OCI-LY3 (cell line): ENCODE measurements at regions not wholly inside any gene's neighbourhood (a gene's known extent, or its start where the extent isn't known, plus 50 kb on each side); places are given as distances from the start of the nearest gene placed in this dataset.

Source experiments
- H2AFZ ChIP-seq: fragments of 200-600, 300-600 bp; shearing (Covaris generic); 2 replicates; pipeline ENCODE4 v1.6.0; 2014; ENCODE audit warnings: antibody characterized with exemption, low read depth, low read length
- H3K27ac ChIP-seq: fragments of 200-600, 300-600 bp; sonication (generic); 2 replicates; pipeline ENCODE4 v1.5.1; 2014; ENCODE audit warnings: mild to moderate bottlenecking, low read length, moderate library complexity, mixed read lengths
- H3K27me3 ChIP-seq: fragments of 200-600, 300-600 bp; sonication (generic); 2 replicates; pipeline ENCODE4 v1.6.1; 2014; ENCODE audit warnings: low read depth, low read length, mixed read lengths
- H3K36me3 ChIP-seq: fragments of 200-600, 300-600 bp; sonication (generic); replicated peaks from 2 replicates; pipeline ENCODE3; 2014; ENCODE audit warnings: low read depth, low read length, mixed read lengths
- H3K4me1 ChIP-seq: fragments of 300-600, 200-600 bp; sonication (generic); 2 replicates; pipeline ENCODE4 v1.6.1; 2014; ENCODE audit warnings: low read length, mixed read lengths
- H3K4me2 ChIP-seq: fragments of 200-600, 300-600 bp; sonication (generic); 2 replicates; pipeline ENCODE4 v1.6.1; 2014; ENCODE audit warnings: low read length, mixed read lengths
- H3K4me3 ChIP-seq: fragments of 300-600, 200-600 bp; sonication (generic); 2 replicates; pipeline ENCODE4 v1.5.1; 2014; ENCODE audit warnings: antibody characterized with exemption, mild to moderate bottlenecking, low read length, moderate library complexity
- H3K79me2 ChIP-seq: fragments of 300-600, 200-600 bp; shearing (Covaris generic); 2 replicates; pipeline ENCODE4 v1.6.1; 2014; ENCODE audit warnings: mild to moderate bottlenecking, low read length, mixed read lengths
- H3K9ac ChIP-seq: fragments of 300-600, 200-600 bp; shearing (Covaris generic); 2 replicates; pipeline ENCODE4 v1.6.0; 2014; ENCODE audit warnings: mild to moderate bottlenecking, low read length, moderate library complexity
- H3K9me3 ChIP-seq: fragments of 200-600, 300-600 bp; shearing (Covaris generic); 2 replicates; pipeline ENCODE4 v1.6.1; 2014; ENCODE audit warnings: low read length, mixed read lengths; ENCODE audit not compliant: insufficient read depth
- H4K20me1 ChIP-seq: fragments of 200-600, 300-600 bp; sonication (generic); 2 replicates; pipeline ENCODE4 v1.6.1; 2016; ENCODE audit warnings: low read length, mixed read lengths; ENCODE audit not compliant: insufficient read depth
- EZH2phosphoT487 ChIP-seq: fragments of 200-600 bp; shearing (Covaris generic); IDR thresholded peaks from 2 replicates; pipeline ENCODE4 v1.6.1; 2018; ENCODE audit warnings: antibody characterized with exemption, mixed run types, low read depth
- TF ChIP-seq, protein P1 (sequence below): fragments of 200-600, 300-600 bp; sonication (generic); IDR thresholded peaks from 2 replicates; pipeline ENCODE4 v1.5.1; 2014; ENCODE audit warnings: antibody characterized with exemption, low read length, low read depth

- Histone ChIP-seq H3K9me3 (no peaks in the 10 kb centered on the region), H4K20me1 (no peaks in the 10 kb centered on the region), H3K27ac (no peak overlapping the region), H3K27me3 (no peaks in the 10 kb centered on the region), H3K4me1 (no peaks in the 10 kb centered on the region), H3K79me2 (no peaks in the 10 kb centered on the region), H3K4me3 (no peak overlapping the region), H2AFZ (no peak overlapping the region), H3K36me3 (no peaks in the 10 kb centered on the region), H3K4me2 (no peak overlapping the region), H3K9ac (no peak overlapping the region)
- TF ChIP-seq, protein P1, sequence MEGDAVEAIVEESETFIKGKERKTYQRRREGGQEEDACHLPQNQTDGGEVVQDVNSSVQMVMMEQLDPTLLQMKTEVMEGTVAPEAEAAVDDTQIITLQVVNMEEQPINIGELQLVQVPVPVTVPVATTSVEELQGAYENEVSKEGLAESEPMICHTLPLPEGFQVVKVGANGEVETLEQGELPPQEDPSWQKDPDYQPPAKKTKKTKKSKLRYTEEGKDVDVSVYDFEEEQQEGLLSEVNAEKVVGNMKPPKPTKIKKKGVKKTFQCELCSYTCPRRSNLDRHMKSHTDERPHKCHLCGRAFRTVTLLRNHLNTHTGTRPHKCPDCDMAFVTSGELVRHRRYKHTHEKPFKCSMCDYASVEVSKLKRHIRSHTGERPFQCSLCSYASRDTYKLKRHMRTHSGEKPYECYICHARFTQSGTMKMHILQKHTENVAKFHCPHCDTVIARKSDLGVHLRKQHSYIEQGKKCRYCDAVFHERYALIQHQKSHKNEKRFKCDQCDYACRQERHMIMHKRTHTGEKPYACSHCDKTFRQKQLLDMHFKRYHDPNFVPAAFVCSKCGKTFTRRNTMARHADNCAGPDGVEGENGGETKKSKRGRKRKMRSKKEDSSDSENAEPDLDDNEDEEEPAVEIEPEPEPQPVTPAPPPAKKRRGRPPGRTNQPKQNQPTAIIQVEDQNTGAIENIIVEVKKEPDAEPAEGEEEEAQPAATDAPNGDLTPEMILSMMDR, result no peak
- TF ChIP-seq EZH2phosphoT487, result no peak
Measured at GRCh38 chr12:38586789-38587188, 270.2 kb downstream of the ALG10B start.

GRCh38 chr12:38587594-38587993 lies 271.0 kb downstream of the ALG10B start:
- Histone ChIP-seq H4K20me1 (no peaks in the 10 kb centered on the region), H2AFZ (no peak overlapping the region), H3K79me2 (no peaks in the 10 kb centered on the region), H3K9me3 (no peaks in the 10 kb centered on the region), H3K9ac (no peak overlapping the region), H3K36me3 (no peaks in the 10 kb centered on the region), H3K27me3 (no peaks in the 10 kb centered on the region), H3K27ac (no peak overlapping the region), H3K4me3 (no peak overlapping the region), H3K4me2 (no peak overlapping the region), H3K4me1 (no peaks in the 10 kb centered on the region)
- TF ChIP-seq, protein P1, result no peak
- no peak for TF ChIP-seq EZH2phosphoT487

DNA sequence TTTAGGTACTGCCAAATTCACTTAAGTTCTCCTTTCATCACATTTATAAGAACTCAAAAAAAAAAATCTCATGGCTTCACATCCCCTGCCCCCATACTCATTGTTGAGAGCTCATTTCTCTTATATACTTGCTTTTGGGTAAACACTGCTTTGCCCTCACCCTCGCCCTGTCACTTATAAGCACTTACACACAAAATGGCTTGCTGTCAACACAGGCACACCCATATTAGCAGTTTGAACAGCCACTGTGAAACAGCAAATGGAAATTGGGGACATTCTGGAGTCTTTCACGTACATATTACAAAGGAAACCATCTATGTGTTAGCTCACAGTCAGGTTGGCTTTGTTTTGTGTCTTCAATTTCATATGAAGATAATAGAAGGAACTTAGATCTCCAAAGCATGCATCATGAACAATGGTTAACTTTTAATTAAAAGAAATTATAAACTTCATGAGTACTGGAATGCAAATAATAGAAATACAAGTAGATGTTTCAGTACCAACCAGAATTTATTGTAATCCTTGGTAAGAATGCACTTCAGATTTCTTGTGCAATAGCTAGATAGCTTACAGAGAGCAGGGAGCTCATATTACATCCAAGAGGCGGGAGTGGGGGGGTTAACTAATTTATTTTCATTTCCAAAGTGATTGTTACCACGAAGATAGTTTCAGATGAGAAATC lies 272.2 kb downstream of the ALG10B start:
- Histone ChIP-seq H3K79me2 (no peaks in the 10 kb centered on the region), H3K27me3 (no peaks in the 10 kb centered on the region), H3K9me3 (no peaks in the 10 kb centered on the region), H4K20me1 (no peaks in the 10 kb centered on the region), H3K36me3 (no peaks in the 10 kb centered on the region), H3K4me3 (no peak overlapping the region), H3K27ac (no peak overlapping the region), H3K4me2 (no peak overlapping the region), H2AFZ (no peak overlapping the region), H3K9ac (no peak overlapping the region), H3K4me1 (no peaks in the 10 kb centered on the region)
- TF ChIP-seq, protein P1, result no peak
- TF ChIP-seq EZH2phosphoT487, result no peak

DNA sequence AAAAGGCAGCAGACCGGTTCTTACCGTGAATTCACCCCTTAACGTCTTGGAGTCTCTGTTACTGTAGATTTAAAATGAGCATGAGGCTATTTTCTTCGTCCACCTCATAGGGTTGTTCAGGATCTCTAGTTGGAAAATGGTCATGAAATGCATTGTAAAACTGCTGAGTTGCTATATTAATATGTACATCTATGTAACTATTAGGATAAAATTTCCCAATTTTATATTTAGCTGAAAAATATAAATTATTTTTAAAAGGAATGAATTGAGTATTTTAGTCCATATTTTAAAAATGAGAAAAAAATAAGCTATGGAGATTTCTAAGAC lies 272.7 kb downstream of the ALG10B start:
- Histone ChIP-seq H3K27me3 (no peaks in the 10 kb centered on the region), H3K9me3 (no peaks in the 10 kb centered on the region), H3K4me1 (no peaks in the 10 kb centered on the region), H4K20me1 (no peaks in the 10 kb centered on the region), H2AFZ (no peak overlapping the region), H3K27ac (no peak overlapping the region), H3K4me2 (no peak overlapping the region), H3K9ac (no peak overlapping the region), H3K4me3 (no peak overlapping the region), H3K79me2 (no peaks in the 10 kb centered on the region), H3K36me3 (no peaks in the 10 kb centered on the region)
- TF ChIP-seq, protein P1, result no peak
- TF ChIP-seq EZH2phosphoT487, result no peak
